Activated CD4-positive, alpha-beta T cell treated with anti-CD3 and anti-CD28 coated beads for 48 hours (primary cell): ENCODE measurements at regions not wholly inside any gene's neighbourhood (a gene's known extent, or its start where the extent isn't known, plus 50 kb on each side); places are given as distances from the start of the nearest gene placed in this dataset.
"Not testable (repeated sequence)": the region's sequence is repeated elsewhere in the genome, so short reads cannot be mapped to it uniquely, and the experiment has no call there.

Source experiments
- DNase-seq: peaks from one replicate; pipeline ENCODE4 v3.0.0-alpha.2; 2020

GRCh38 chr6:155882527-155883333, 427.1 kb upstream of the NOX3 start:
- no peak for DNase-seq

GRCh38 chr6:155881826-155882526, 426.3 kb upstream of the NOX3 start:
- DNase-seq: no peak

GRCh38 chr6:155880900-155881299, 425.3 kb upstream of the NOX3 start:
- DNase-seq: no peak

GRCh38 chr6:155872961-155873360, 417.3 kb upstream of the NOX3 start:
- DNase-seq: no peak

GRCh38 chr6:155867682-155868081, 412.0 kb upstream of the NOX3 start:
- no peak for DNase-seq

- not testable (repeated sequence) for DNase-seq
Observed at GRCh38 chr6:155866676-155867390, 411.2 kb upstream of the NOX3 start.

- DNase-seq: no peak
Observed at GRCh38 chr6:155861821-155862220, 406.2 kb upstream of the NOX3 start.

DNA sequence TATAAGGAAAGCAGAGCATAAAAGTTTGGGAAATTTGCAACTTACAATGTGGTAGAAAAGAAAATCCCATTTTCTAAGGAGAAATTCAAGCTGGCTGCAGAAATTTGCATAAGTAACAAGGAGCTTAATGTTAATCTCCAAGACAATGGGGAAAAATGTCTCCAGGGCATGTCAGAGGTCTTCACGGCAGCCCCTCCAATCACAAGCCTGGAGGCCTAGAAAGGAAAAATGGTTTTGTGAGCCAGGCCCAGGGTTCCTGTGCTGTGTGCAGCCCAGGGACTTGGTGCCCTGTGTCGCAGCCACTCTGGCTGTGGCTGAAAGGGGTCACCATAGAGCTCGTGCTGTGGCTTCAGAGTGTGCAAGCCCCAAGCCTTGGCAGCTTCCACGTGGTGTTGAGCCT, 403.3 kb upstream of the NOX3 start:
- not testable (repeated sequence) for DNase-seq

DNA sequence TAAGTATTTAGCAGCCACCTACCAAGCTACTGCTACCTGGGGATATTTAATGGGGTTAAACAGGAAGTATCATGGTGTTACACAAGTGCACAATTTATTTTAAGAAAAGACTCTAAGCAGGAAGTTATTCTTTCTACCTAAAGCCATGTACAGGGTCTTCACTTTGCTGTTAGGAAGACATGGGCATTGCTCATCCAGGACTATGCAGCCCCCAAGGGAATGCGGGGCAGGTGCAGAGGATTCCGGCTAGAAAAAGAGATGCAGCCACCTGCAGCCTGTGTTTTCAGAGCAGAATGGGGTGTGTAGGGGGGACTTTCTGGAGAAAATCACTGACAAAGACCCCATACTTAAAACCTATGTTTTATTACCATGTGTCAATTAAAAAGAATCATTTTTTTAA, 399.1 kb upstream of the NOX3 start:
- no peak for DNase-seq

DNA sequence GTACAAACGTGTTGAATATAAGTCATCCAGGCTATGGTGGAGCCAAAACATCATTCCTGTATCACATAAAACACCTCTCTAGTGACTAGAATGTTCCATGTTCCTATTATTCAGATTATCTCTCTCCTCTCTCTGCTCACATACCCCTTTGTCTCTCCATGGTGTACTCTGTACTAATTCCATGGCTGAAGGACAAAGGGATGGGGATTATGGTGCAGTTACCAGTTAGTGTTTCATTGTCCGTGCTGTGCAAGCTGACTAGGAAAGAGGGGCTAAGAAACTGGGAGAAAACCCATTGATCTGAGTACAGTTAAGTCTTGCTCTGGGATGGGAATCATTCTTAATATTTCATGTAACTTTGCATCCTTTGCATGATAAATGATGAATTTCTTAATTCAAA, 397.4 kb upstream of the NOX3 start:
- no peak for DNase-seq

- DNase-seq: no peak
Observed at GRCh38 chr6:155850408-155850841, 394.8 kb upstream of the NOX3 start.

- no peak for DNase-seq
Observed at GRCh38 chr6:155847711-155848110, 392.1 kb upstream of the NOX3 start.

- no peak for DNase-seq
Observed at GRCh38 chr6:155837474-155837873, 381.8 kb upstream of the NOX3 start.

- DNase-seq: no peak
Observed at GRCh38 chr6:155832596-155832995, 377.0 kb upstream of the NOX3 start.

DNA sequence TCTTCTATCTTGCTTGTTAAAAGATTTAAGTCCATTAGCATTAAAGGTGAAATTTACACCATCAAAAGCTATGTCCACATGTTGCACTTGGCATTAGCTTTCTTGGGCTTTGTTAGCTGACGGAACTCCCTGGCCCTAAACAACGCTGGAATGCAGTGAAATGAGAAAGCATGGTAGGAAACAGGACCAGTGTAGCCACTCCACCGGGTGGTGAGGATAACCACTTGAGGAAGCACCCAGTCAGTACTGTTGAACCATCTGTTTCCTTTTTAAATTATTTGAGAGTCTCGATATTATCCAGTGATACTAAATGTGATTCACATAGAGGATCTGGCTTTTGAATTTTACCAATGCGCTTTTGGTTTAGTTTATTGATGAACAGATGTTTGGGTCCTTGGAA, 374.9 kb upstream of the NOX3 start:
- DNase-seq: no peak

- no peak for DNase-seq
Observed at GRCh38 chr6:155829646-155830045, 374.0 kb upstream of the NOX3 start.

DNA sequence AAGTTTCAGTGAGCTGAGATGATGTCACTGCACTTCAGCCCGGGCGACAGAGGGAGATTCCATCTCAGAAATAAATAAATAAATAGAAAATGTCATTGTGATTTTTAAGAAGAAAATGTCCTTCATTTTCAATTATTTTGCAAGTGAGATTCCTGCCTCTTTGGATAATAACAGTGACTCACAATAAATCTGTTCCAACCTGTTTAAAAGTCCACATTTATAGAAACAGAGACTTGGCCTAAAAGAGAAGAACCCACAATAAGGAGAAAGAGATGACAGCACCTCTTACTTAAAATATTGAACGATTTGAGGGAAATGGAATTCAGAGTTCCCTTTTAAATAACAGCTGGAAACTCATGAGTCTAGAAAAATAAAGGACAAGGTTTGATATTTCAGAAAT, 373.4 kb upstream of the NOX3 start:
- no peak for DNase-seq

DNA sequence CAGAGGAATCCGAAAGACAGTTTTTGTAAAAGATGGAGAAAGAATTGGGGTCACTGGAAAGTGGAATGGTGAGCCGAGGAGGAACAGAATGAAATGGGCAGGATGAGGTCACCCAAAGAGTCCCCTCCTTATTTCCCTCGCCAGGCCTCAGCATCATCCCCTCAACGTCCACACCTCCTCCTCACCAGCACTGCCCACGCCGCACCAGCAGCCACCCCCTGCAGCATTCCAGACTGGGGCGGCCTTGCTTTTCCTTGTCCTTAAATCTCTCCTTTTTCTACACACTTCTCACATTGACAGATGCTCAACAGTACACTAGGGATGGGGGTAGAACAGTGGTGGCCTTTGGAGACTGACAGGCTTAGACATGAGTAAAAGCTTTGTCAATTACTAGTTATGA, 363.1 kb upstream of the NOX3 start:
- no peak for DNase-seq

DNA sequence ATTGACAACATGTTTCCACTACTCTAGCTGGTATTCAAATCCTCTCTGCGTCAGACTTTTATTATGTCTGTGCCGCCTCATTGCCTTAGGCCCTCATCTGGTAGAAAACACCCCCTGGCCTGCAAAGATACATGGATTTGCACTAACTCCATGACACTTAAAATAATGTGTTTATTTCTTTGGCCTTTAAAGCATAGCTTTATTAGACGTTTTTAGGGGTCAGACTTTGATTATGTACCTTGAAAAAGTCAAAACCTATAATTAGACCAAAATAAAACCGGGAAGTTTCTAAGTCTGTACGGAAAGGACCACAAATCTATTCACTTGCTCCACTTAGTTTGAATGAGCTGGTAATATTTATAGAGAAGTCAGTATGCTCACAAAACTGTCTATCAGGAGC, 357.9 kb upstream of the NOX3 start:
- DNase-seq: no peak

GRCh38 chr6:155807243-155807642, 351.6 kb upstream of the NOX3 start:
- no peak for DNase-seq

DNA sequence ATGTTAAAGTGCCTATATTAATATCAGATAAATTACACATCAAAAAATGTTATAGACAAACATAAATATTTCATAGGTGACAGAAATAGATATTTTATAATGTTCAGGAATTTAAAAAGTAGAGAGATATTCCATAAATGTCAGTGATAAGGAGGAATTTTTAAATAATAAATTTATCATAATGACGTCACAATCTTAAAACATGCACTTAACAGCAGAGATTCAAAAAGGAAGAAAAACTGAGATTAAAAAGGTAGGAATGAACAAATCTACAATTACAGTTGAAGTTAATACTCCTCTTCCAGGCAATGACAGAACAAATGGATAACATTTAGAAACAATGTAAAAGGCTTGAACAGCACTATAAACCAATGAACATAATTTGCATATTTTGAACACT, 345.4 kb upstream of the NOX3 start:
- DNase-seq: no peak

DNA sequence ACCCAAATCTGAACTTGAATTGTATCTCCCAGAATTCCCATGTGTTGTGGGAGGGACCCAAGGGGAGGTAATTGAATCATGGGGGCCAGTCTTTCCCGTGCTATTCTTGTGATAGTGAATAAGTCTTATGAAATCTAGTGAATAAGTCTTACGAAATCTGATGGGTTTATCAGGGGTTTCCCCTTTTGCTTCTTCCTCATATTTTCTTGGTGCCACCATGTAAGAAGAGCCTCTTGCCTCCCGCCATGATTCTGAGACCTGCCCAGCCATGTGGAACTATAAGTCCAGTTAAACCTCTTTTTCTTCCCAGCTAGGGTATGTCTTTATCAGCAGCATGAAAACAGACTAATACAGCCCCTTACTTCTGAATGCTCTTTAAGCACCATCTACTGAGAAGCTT, 343.2 kb upstream of the NOX3 start:
- not testable (repeated sequence) for DNase-seq

- no peak for DNase-seq
Observed at GRCh38 chr6:155795173-155795796, 339.6 kb upstream of the NOX3 start.
